GM19043 (cell line): ENCODE measurements at regions not wholly inside any gene's neighbourhood (a gene's known extent, or its start where the extent isn't known, plus 50 kb on each side); places are given as distances from the start of the nearest gene placed in this dataset.

Experiments
- ATAC-seq: cut with Tn5 transposase; IDR thresholded peaks from one replicate; pipeline ENCODE4 v1.9.1; 2021; ENCODE audit warnings: low read depth; ENCODE audit not compliant: unreplicated experiment

DNA sequence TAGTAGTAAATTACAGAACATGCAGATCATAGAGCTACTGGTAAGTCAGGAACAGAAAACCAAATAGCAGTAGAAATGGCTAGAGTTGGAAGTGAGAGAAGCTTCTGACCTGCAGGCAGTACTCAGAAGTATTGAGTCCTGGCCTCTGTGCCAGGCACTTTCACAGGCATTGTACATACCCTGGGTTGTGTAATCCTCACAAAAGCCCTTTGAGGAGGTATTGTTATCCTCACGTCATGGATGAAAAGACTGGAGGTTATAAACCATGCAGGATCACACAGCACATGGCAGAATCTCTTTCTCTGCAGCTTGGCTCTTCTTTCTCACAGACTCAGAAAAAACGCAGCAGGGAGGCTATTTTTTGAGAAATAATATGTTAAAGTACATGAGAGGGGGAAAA is 789.3 kb upstream of the FAM98A start:
- ATAC-seq = no peak

DNA sequence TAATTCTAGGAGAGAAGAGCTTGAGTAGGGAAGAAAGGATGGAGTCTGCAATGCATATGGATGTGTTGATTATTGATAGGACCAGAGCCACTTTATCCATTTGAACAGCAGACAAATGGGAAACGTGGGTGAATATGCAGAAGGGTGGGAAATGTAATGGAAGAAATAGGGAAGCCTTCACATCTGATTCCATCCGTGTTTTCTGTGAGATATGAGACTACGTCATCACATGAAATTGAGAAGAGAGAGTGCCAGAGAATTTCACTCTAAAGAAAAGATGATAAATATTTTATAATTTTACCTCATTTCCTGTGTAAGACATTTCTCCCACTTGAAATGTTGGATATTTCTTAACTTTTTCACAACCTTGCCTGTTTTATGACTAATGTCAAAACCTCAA is 788.4 kb upstream of the FAM98A start:
- ATAC-seq = no peak

DNA sequence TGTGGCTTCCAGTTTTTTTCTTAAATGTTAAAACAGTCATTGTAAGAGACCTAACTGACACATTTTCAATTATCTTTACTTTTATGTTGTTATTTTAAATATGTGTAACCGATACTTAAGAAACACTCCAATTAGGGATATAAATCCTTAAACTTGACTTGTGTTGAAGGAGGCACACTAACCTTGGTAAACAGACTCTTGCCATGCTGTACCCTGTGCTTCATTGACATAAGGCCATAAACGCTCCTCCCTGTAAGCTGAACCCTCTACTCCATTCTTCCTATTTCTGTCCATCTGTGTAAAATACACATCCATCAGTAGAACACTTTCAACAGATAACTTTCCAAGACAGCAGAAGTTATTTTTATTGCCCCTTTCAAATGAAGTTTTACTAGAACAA is 780.5 kb upstream of the FAM98A start:
- ATAC-seq = no peak

DNA sequence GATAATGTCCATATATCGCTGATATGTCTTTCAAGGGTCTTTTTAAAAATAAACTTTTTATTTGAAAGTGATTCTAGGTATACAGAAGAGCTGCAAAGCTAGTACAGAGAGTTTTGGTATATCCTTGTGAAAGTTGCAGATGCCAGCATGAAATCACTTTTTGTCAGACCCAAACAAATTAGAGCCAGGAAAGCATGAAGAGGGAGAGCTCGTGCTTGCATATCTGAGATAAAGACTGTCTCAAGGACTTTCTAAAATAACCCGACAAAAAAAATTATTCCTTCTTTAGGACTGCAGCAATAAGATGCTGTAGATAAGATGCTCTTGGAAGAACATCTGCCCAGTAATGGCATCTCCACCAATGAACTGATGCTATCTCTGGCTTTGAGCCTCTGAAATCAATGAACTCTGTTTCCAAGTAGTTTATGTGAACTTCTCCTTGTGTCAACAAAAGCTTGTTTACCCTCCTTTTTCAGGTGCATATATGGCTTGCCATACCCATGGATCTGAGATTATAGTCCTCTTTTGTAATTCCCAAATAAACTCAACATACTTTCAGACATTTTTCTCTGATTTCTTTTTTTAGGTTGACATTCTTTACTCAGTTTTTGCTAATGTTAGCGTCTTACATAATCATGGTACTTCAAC is 774.6 kb upstream of the FAM98A start:
- no peak for ATAC-seq

DNA sequence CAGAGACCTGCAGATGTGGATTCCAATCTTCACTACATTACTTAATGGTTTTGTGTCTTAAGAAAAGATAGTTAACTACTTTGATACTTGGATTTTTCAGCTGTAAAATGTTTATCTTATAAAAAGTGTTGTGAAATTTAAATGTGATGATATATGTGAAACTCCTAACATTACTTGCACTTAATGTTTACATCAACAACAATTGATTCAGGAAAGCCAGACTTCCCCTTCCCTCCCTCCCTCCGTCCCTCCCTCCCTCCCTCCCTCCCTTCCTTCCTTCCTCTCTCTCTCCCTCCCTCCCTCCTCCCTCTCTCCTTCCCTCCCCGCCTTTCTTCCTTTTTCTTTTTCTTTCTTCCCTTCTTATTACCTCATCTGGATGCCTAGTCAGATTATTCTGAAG is 773.9 kb upstream of the FAM98A start:
- ATAC-seq = no peak

DNA sequence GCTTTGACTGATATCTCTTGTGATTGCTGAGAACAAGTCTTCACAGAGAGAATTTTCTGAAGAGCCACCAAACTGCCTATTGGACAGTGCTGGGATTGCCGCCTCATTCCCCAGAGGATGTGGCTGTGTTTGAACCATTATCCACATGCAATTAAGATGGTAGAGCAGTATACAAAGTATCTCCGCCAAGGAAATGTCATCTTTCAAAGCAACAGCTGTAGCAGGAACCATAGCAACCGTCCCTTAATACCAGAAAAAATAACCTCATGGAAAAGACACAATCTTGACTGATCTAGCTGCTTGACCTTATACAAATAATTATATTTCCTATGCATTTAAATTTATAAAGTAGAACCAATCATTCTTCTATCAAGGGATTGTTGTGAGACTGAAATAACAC is 772.6 kb upstream of the FAM98A start:
- ATAC-seq = no peak

DNA sequence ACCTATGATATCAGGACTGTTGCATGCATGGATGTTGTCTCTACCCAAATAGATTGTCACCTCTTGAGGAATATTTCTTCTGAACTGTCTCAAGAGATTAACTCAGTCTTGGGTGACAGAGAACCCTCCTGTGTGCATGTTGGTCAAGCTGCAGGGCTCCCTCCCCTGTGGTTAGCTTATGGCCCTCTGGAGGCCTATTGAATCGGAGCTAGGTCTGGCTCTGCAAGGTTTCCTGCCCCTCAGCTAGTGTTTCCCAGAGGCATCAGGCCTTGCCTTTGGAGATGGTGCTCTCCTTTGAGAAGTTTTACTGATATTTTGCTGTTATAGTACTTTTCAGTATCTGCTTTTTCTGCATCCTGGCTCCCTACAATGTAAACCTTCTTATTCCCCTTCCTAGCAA is 769.2 kb upstream of the FAM98A start:
- no peak for ATAC-seq

DNA sequence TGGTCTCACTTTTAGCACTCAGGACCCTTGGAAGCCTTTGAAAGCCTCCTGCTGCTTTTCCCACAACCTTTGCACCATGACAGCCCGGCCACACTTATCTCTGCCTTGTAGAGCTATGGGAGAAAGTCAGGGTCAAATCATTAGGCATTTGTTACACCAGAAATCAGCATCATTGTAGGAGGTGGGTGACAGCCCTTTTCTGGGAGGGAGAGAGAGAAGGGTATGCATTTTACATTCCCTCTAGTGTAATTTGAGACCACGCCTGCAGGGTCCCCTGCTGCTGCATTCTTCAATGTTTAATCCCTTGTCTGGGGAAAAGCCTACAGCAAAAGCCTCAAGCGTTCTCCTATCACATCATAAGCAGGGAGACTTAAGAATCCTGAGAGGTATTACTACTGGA is 766.8 kb upstream of the FAM98A start:
- no peak for ATAC-seq

DNA sequence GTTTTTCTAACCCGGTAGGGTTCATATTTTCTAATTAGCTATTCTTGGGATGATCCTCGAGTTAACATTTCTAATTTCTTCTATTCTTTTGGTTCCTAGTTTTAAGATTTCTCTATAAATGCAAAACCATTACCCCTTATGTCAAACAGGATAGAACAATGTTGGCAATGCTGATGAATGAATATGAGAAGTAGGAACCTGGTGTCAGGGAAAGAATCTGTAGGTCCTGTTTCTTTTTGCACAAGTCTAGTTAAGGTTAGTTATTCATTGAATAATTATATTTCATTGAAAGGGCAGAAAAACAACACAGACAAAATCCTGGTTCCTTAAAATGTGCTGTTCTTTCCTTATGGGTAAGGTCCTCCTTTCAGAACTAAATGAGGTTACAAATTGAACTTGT is 766.4 kb upstream of the FAM98A start:
- ATAC-seq = no peak

DNA sequence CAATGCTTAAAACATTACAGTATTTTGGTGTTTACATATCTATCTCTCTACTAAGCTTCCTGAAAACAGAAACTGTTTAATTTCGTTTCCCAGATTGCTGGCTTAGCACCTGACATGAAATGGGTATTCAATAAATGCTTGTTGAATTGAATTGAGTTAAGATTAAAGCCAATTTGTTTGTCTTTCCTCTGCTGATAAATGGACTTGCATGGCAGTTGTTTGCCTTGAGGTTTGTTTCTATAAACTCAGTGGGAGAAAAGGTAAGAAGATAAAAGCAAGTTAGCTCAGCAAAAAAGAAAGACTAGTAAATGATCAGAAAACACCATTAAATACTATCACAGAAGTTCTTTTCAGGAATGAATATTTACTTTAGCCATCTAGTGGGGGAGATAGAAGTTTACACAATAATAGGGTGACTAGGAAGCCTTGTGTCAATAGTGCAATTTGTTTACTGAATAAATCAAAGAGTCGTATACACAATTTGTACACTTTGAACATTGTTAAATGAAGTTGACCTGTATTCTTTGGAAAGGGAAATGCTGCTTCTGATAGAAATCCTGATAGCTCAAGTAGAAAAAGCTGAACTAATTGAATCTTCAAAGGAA is 754.5 kb upstream of the FAM98A start:
- ATAC-seq = no peak

DNA sequence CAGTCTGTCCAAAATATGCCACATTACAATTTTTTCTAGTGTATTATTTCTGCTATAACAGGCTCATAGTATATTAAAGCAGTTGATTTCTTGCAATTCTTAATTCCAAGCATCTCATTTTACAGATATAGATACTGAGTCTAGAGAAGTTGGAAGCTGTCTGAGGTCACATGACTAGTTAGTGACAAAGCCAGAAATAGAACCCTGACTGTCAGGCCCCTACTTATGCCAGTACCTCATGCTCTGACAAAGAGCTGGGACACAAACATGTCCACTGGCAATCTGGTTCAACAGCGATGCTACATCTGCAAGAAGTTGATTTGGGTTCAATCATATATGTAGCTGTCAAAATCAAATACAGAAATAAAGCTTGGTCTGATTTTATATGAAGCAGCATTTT is 750.4 kb upstream of the FAM98A start:
- no peak for ATAC-seq

DNA sequence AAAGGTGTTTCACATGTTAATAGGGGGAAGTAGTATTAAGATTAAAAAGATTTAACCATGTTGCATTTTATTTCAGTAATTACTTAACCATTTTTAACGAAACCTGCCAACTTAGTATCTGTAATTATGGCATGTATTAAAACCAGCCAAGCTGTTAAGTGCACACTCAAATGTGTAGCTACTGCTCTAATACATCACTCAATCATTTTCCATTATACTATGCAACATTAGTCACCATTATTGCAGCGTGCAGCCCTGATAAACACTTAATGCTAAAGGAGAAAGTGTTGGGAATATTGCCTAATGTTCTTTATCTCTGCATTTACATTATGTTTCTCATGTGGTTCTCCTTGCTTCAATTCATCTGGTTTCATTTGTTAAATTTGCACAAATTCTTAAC is 745.9 kb upstream of the FAM98A start:
- ATAC-seq = no peak

DNA sequence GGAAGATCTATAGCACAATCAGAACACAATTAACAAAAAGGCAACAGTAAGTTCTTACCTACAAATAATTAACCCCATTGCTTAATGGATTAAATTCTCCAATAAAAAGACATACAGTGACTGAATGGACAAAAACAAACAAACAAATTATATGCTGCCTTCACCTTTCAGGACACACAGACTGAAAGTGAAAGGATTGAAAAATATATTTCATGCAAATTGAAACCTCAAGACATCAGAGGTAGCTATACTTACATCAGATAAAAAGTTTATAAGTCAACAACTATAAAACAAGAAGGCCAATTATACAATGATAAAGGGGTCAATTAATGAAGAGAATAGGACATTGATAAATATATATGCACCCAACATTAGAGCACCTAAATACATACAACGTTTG is 741.2 kb upstream of the FAM98A start:
- ATAC-seq = no peak

DNA sequence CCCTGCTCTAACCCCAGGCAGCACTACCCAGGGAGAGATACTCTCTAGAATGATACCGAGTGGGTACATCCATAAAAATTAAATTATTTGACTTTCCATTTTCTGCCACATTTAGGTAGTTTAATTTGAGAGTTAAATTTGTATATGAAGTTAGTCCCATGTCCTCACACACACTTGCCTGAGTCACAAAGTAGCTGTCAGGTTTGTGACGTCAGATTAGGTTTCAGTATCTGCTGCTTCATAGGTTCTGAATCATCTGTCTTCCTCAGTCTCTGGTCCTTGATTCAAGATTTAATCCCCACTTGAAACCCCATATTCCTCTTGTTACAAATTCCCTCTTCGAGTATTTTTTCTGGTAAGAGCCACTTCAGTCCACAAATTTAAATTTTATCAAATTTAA is 738.6 kb upstream of the FAM98A start:
- ATAC-seq = no peak

DNA sequence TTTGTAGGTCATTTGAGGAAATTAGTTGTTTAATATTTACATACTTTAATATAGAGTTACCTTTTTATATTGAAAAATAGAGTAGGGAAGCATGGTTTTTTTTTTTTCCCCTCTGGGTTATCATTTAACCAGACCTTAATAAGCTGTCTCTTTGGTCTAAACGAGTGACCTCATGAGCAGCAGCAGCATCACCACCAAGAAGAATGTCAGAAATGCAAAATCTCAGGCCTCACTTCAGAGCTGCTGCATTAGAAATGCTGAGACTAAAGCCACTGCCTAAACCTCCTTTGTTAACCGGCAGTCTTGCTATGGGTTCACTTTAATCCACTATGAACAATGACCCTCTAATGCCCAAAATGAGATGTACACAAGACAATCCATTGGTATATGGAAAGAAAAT is 733.7 kb upstream of the FAM98A start:
- ATAC-seq = no peak

DNA sequence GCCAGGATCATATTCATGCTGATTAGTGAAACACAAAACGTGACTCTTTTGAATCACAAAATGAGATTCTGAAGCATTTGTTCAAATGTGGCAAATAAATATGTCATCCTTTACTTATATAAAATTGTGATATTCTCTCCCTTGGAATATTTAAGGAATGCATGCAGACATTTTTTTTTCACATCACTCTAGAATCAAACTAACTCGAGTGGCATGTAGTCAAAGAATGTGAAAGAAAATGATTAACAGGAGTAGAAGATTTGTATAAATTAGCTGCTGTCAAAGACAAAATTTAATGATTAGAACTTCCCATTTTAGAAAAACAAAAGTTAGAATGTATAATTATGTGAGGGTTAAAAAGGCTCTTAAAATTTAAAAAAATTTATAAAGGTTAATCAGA is 721.0 kb upstream of the FAM98A start:
- no peak for ATAC-seq

DNA sequence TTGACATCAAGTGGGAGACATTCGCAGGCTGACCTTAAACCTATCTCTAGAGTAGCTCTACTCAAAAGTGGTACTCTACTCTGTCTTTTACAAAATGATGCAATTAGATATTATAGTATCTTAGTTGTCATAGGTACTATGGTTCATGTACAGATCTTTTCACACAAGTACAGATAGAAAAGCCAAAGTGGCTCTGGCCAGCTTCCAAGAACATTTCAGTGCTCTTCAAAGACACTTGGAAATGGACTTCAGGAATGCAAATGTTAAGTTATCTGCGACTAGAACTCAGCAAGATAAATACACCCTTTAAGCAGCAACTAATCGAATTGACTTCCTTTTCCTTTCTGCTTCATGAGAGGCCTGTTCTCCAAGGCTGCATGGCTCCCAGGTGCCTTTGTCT is 718.7 kb upstream of the FAM98A start:
- no peak for ATAC-seq

DNA sequence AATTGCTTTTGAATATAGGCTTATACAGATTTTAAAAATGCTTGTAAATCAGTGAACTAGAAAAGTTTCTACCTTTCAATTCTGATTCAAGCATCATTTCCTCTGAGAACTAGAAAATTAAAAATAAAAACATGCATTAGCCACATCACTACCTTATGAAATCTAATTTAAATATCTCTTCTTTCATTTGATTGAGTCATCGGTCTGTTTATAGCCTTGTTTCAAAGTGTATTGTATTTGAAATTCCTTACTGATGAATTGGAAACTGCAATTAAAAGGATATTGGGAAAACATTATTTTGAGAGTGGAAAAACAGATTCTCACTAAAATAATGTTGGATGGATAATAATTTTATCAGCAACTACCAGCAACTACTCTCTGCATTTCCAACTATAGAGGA is 717.7 kb upstream of the FAM98A start:
- ATAC-seq = no peak

DNA sequence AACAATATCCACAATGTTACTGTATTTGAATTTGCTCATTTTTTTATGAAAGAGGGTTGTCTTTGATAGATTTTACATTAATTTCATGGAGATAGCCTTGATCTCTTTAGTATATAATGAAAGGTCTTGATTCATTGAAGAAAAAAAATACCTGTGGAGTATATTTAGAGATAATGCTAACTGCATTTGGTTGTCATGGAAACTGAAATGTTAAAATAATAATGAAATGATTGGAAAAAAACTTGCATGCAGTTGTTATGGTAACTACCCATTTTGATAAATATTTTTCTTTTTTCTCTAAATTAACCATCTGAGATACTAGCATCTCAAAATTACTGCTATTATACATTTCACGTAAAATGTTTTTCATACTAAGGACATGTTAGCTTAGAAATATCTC is 712.7 kb upstream of the FAM98A start:
- no peak for ATAC-seq

DNA sequence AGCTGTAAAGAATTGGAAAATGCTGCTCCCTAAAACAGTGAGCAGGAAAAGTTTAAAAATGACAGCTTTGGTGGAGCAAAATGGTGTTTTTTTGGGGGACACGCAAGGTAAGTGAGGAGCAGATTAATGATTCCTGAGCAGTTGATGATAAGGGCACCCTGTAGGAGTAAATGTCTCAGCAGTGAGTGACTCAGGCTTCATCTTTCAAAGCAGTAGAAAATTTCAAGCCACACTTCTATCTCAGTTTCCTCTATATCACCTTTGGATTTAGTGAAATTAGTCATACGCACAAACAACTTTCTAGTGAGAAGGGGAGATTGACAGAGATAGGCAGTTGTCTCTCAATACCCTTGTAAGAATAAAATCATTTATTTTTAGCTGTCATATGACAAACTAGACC is 709.0 kb upstream of the FAM98A start:
- no peak for ATAC-seq

DNA sequence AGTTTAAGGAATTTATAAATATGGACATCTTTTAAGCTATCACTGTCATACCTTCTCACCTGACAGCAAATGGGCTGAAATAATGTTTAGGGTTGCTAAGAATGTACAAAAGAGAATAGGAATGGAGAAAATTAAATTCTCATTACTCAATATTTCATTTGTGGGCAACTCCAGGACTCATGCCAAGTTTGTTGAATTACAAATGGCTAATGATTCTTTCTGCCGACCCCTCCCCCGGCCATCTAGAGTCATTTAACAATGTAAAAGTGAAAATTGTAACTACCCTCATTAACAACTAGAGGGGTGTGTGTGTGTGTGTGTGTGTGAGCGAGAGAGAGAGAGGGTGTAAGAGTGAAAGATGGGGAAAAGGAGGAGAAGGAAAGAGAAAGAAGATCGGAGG is 708.5 kb upstream of the FAM98A start:
- ATAC-seq = no peak

DNA sequence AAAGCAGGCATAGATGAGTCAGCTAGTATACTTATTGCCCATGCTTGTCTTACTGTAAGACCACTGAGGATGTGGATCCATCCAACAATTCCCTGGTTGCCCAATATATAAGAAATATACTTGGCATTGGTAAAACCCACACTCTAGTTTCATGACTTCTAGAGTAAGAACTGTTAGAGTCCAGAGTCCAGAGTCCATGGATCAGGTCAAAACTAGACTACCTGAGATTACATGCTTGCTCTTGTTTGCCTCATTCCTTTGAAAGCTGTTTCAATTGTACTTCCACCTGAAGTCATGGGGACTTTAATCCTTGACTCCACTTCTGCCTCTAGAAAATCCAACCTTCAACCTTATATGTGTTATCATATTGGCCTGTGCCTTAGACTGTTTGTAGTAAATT is 707.6 kb upstream of the FAM98A start:
- no peak for ATAC-seq

DNA sequence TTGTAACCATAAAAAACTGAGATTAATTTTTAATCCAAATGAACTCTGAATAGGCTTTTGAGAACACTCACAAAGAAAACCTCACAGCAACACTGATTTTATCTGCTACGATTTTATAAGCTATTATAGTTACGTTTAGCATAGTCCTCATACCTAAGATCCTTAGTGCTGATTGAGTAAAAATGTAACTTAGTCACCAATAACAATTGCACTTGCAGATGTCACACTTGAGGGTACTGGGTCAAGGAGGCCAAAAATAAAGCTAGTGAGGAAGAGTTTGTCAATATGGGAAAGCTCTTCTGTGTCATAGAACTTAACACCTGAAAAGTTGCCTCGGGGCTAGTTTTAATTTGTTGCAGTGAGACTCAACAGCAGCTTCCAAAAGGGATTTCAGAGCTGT is 706.5 kb upstream of the FAM98A start:
- no peak for ATAC-seq
